ENCODE measurements at regions not wholly inside any gene's neighbourhood (a gene's known extent, or its start where the extent isn't known, plus 50 kb on each side); places are given as distances from the start of the nearest gene placed in this dataset.
A peak's percentile ranks its signal among the peaks of the same experiment; 100 is the strongest.

DNA sequence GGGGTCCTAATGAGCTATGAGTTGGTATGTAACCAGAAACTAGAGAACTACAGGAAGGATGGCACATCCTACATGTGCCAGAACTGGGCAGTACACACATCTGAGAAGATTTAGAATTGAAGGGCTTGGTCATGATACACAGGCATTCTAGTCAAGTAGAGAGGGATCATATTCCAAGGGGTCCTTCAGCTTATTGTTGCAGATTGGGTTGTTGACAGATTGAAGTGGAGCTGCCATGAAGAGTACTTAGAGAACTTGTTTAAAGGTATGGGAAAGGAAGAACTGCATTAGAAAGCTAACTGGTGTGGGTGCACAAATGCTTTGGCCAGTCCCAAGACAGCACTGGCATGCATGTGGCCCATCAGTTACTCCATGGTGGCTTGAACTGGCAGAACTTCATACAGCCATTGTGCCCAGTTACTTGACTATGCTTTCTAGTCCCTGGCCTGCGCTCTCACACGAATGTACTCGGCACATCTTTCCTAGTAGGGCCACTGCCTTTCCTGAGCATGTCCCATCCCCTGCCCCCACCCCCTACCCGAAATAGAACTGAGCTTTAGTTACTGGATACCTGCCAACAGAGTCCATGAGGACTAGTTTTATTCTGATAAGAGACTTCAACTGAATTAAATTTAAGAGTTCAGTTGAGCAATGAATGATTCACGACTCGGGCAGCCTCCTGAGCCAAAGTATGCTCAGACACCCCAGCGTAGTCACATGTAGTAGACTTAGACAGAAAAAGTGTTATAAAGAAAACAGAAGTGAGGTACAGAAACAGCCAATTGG lies 64.0 kb downstream of the CCNG2 start:
- Histone ChIP-seq H3K36me3 (no peaks in the 10 kb centered on the region), H3K27ac (peak overlapping the region in 1 of 2 donors; percentile 41), H3K9me3 (no peaks in the 10 kb centered on the region), H3K4me3 (no peak overlapping the region), H3K27me3 (no peaks in the 10 kb centered on the region), H3K4me1 (peaks cover 0 to 14% (median 6%) of the 10 kb centered on the region in 4 donors)
- DNase-seq: peak; percentile 24 to 82
- intact Hi-C loops (cut with DNase I; ENCODE audit: low total_unique reads): no loop called here
- TF ChIP-seq, protein P1, sequence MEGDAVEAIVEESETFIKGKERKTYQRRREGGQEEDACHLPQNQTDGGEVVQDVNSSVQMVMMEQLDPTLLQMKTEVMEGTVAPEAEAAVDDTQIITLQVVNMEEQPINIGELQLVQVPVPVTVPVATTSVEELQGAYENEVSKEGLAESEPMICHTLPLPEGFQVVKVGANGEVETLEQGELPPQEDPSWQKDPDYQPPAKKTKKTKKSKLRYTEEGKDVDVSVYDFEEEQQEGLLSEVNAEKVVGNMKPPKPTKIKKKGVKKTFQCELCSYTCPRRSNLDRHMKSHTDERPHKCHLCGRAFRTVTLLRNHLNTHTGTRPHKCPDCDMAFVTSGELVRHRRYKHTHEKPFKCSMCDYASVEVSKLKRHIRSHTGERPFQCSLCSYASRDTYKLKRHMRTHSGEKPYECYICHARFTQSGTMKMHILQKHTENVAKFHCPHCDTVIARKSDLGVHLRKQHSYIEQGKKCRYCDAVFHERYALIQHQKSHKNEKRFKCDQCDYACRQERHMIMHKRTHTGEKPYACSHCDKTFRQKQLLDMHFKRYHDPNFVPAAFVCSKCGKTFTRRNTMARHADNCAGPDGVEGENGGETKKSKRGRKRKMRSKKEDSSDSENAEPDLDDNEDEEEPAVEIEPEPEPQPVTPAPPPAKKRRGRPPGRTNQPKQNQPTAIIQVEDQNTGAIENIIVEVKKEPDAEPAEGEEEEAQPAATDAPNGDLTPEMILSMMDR (IDR thresholded peaks at IDR 0.05): no peak

DNA sequence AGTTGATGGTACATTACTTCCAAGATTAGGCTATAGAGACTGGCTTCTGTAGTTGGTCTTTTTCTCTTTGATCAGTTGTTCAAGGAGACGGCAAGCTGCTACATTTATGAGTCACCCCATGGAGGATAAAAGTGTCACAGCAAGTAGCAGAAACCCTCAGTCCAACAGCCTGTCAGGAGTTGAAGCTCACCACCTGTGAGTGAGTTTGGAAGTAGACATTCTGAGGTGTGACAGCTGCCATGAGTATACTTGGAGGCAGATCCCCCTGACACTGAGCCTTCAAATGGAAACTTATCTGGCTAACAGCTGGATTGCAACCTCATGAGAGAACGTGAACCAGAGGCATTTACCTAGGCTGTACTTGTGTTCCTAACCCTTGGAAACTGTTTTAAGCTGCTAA lies 68.0 kb downstream of the CCNG2 start:
- Histone ChIP-seq H3K27ac (no peak overlapping the region), H3K9me3 (peaks cover 0 to 17% (median 14%) of the 10 kb centered on the region in 3 donors), H3K4me3 (no peak overlapping the region), H3K36me3 (peaks cover 0 to 7% (median 0%) of the 10 kb centered on the region in 3 donors), H3K27me3 (no peaks in the 10 kb centered on the region), H3K4me1 (peaks cover 0 to 14% (median 6%) of the 10 kb centered on the region in 4 donors)
- TF ChIP-seq, protein P1 (IDR thresholded peaks at IDR 0.05): no peak
- intact Hi-C loops (cut with DNase I; ENCODE audit: low total_unique reads): no loop called here
- DNase-seq: no peak

DNA sequence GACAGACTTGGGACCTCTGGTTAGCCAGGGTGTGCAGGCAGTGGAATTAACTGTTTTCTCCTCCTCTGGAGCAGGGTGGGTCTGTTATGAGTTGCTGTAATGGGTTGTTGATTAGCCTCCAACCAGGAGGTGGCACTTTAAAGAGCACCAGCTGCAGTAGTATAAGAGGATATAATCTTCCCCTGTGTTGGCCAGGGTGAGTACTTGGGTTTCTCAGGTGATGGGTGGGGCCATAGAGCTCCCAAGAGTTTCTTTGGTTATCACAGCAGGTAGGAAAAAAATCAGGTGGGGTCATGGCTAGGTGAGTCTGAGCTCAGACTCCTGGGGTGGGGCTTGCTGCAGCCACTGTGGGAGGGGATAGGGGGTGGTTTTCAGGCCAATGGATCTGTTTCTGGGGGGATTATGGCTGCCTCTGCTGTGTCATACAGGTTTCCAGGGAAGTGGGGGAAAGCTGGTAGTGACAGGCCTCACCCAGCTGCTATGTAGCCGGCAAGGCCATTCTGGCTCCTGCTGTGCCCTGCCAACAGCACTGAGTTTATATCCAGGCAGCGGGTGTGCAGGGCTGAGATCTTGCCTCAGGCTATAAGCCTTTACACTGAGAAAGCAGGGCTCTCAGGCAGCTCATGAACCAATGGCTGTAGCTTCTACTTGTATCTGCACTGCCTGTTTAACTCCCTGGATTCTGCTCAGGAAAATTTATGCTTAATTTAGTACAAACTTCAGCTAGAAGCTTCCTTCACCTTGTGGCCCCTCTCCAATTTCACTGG lies 70.1 kb downstream of the CCNG2 start:
- peaks cover 0 to 17% (median 14%) of the 10 kb centered on the region in 3 donors for H3K9me3 ChIP-seq
- intact Hi-C loops (cut with DNase I; ENCODE audit: low total_unique reads): no loop called here
- no peak for DNase-seq
- no peak overlapping the region for H3K4me3 ChIP-seq
- H3K36me3 ChIP-seq: peaks cover 0 to 7% (median 0%) of the 10 kb centered on the region in 3 donors
- no peak overlapping the region for H3K27ac ChIP-seq
- H3K4me1 ChIP-seq: no peaks in the 10 kb centered on the region
- TF ChIP-seq, protein P1 (IDR thresholded peaks at IDR 0.05): no peak
- no peaks in the 10 kb centered on the region for H3K27me3 ChIP-seq

DNA sequence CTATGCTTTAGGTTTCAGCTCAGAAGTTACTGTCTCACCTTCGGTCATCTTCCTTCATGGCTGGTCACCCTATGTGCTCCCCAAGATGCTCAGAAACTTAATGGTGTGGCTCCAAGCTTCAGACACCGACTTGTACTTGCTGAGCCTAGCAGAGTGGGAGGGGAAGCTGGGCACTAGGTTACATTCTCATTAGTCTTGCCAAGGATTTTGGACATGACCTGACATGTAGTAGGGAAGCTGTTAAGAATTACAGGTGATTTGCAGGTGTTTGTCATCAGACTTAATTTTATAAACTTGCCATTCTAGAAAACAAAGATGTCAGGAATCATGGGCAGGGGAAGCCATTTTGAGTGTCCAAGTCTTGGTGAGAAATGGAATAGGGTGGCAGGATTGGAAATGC lies 72.4 kb downstream of the CCNG2 start:
- H3K36me3 ChIP-seq: peaks cover 0 to 7% (median 0%) of the 10 kb centered on the region in 3 donors
- H3K27ac ChIP-seq: no peak overlapping the region
- H3K4me3 ChIP-seq: no peak overlapping the region
- no peaks in the 10 kb centered on the region for H3K27me3 ChIP-seq
- TF ChIP-seq, protein P1 (IDR thresholded peaks at IDR 0.05): no peak
- no peaks in the 10 kb centered on the region for H3K4me1 ChIP-seq
- intact Hi-C loops (cut with DNase I; ENCODE audit: low total_unique reads): no loop called here
- DNase-seq: no peak
- H3K9me3 ChIP-seq: peaks cover 0 to 17% (median 14%) of the 10 kb centered on the region in 3 donors

DNA sequence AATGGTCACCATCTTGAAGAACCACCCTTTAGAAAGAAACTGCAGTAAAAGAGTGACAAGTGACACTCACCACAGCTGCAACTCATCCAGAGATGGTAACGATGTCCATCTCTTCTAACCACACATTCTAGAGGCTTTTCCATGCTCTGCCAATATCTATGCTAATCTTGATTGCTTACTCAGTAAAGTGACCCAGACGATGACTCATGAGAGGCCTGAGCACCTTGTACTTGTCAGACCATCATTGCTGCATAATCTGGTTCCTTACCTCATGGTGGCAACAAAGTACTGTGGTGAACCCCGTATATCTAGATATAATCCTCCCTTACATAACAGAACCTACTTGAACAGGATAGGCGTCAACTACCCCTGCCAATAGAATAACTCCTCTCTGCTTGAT lies 75.6 kb downstream of the CCNG2 start:
- TF ChIP-seq, protein P1 (IDR thresholded peaks at IDR 0.05): no peak
- Histone ChIP-seq H3K4me3 (no peak overlapping the region), H3K36me3 (peaks cover 0 to 2% (median 0%) of the 10 kb centered on the region in 3 donors), H3K27me3 (peaks cover 0 to 4% of the 10 kb centered on the region in 2 donors), H3K27ac (no peak overlapping the region), H3K9me3 (peaks cover 0 to 9% (median 6%) of the 10 kb centered on the region in 3 donors), H3K4me1 (no peaks in the 10 kb centered on the region)
- intact Hi-C loops (cut with DNase I; ENCODE audit: low total_unique reads): no loop called here
- DNase-seq: no peak

All from tibial artery (tissue), 4 donors.